HG03571 (cell line): ENCODE measurements at regions not wholly inside any gene's neighbourhood (a gene's known extent, or its start where the extent isn't known, plus 50 kb on each side); places are given as distances from the start of the nearest gene placed in this dataset.

Experiments
- ATAC-seq: cut with Tn5 transposase; IDR thresholded peaks from one replicate; pipeline ENCODE4 v1.9.1; 2021; ENCODE audit not compliant: unreplicated experiment

DNA sequence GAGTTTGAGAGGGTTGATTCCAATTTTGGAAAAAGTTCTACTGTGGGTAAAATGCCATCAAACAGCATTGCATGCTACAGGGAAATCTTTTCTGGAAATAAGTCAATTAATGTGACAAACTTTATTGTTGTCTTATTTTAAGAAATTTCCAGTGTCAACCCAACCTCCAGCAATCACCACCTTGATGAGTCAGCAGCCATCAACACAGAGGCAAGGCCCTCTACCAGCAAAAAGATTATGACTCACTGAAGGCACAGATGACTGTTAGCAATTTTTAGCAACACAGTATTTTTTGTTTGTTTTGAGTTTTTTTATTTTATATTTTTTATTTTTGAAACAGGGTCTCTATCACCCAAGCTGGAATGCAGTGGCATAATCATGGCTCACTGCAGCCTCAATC is 165.4 kb upstream of the C1QTNF7 start:
- ATAC-seq, result no peak

DNA sequence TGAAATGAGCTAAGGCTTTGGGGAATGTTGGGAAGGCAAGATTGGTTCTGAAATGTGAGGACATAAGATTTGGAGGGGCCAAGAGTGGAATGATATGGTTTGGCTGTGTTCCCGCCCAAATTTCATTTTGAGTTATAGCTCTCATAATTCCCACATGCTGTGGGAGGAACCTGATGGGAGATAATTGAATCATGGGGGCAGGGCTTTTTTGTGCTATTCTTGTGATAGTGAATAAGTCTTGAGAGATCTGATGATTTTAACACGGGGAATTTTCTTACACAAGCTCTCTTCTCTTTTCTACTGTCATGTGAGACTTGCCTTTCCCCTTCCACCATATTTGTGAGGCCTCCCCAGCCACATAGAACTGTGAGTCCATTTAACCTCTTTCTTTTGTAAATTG is 157.6 kb upstream of the C1QTNF7 start:
- no peak for ATAC-seq

DNA sequence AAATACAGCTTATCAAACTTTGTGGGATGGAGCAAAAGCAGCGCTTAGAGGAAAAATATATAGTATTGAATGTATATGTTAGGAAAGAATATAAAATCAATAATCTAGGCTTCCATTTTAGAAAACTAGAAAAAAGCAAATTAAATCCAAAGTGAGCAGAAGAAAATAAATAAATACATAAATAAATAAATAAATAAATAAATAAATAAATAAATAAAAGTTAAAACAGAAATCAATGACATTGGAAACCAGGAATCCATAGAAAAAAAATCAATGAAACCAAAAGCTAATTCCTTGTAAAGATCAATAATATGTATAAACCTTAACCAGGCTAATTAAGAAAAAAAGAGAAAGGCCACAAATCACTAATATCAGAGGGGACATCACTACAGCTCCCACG is 141.8 kb upstream of the C1QTNF7 start:
- no peak for ATAC-seq

DNA sequence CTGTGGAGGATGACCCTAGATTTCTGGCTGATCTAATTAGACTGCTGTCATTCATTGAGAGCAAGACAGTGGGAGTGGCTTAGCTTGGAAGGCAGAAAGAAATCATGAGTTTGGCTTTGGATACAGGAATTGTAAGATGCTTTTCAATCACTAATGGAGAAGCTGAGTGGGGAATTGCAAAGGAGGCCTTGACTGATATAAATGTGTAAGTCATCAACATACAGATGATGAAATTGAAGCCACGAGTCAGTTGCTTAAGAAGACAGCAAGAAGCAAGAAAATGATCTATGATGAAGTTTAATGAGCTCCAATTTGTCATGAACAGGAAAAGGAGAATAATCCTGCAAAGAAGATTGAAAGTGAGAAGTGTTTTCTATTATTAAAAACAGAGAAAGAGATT is 136.7 kb upstream of the C1QTNF7 start:
- ATAC-seq, result no peak

DNA sequence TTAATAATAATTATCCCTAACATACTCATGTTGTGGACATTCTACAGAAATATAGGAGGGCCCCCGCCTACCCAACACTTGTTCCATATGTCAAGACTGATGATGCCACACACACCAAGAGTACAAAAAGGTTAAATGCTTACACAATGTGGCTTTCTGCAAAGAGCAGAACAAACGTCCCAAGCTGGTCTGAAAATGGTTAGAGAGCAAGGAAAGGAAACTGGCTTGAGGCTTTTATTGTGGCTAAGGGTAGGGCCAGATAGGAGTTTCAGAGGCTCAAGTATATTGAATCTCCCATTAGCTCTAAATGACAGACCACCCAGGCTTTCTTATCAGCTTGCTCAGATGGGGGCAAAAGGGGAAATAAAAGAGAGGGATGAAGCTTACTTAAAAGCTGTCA is 134.1 kb upstream of the C1QTNF7 start:
- no peak for ATAC-seq

DNA sequence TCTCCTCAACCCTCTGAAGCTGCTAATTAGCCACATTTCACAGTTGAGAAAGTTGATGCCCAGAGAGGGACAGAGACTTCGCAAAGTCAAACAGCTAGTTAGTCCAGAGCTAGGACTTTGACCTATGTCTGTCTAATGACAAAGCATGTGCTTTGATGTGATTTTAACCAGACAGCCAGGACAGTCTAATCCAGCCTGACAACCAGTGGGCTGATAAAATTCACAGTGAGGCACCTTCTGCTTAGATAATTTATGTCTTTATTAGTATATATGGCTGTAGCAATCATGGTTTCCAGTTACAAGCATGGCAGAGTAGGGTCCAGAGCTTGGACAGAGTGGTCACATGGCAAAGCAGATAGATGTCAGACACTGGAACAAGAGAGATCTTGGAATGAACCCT is 133.6 kb upstream of the C1QTNF7 start:
- ATAC-seq, result no peak

DNA sequence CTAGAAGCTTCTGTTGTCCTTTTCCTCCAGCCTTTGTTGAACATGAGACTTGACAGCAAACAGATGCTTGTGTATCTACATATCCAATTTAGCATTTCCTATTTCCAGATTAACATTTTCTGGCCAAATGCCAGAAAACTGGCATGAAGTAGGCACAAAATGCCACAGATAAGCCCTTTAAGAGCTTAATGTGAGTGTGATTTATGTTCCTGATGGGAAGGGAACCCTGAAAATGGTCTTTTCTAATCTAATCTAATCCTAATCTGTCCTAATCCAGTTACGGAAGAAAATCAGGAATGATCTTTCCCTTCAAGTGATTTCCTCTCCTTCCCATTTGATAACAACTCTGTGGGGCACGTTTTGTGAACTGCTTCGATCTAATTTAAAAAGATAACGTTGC is 133.0 kb upstream of the C1QTNF7 start:
- no peak for ATAC-seq

DNA sequence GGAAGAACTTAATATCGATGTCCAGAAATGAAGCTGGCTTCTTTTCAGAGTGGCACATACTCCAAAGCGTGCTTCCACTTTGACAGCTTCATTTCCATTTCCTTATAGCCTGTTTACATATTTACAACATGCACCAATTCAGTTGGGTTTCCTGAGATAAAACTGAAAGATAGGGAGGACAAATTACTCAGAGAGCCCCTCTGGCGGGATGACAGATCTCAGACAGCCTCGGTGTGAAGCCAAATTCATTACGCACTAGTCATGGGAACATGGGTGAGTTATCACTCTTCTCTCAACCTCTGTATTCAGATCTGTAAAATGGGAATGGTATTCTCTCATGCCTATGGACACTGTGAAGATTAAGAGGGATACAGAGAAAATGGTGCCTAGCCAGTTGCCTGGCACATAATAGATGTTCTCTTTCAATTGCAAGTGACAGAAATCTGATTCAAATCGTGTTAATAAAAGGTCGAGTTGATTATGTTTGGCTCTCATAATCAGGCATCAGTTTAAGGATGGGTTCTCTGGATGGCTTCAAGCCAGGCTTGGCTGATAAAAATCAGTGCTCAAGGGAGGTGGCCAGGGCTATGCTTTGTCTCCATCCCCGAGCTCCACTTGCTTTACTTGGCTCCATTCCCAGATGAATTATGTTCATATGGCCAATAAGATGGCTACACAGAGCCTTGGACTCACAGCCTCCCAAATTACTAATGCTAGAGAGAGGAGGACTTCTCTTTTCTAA is 132.2 kb upstream of the C1QTNF7 start:
- no peak for ATAC-seq

DNA sequence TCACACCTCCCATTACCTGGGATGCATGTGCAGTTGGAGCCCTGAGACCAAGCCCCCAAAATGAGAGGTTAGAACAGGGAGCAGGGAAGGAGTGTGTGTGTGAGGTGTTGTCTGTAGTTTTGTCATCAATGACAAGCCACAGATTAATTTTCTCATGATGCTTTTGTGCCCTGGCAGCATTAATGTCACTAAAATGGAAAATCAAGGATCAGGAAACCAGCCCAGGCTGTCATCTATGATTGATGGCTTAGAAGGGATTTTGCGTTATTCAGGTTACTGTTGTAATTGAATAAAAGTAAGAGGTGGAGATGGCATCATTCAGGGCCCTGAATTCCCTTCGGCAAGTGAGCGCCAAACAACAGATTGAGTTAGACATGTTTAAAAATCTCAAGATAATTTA is 130.5 kb upstream of the C1QTNF7 start:
- ATAC-seq, result no peak

DNA sequence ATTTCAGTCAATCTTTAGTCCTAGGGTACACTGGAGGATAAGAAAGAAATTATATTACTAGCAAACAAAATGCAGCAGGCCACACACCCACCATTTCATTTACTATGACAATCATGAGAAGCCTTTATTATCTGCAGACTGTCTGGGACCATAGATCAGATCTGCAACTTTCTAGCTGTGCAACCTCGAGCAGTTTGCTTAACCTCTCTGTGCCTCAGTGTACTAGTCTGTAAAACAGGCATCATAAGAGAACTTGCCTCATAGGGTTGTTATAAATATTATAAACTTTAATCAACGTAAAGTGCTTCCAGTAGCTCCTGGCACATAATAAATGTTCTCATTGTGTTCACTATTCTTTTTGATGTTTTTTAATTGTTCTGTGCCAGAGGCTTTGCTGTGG is 128.2 kb upstream of the C1QTNF7 start:
- no peak for ATAC-seq

DNA sequence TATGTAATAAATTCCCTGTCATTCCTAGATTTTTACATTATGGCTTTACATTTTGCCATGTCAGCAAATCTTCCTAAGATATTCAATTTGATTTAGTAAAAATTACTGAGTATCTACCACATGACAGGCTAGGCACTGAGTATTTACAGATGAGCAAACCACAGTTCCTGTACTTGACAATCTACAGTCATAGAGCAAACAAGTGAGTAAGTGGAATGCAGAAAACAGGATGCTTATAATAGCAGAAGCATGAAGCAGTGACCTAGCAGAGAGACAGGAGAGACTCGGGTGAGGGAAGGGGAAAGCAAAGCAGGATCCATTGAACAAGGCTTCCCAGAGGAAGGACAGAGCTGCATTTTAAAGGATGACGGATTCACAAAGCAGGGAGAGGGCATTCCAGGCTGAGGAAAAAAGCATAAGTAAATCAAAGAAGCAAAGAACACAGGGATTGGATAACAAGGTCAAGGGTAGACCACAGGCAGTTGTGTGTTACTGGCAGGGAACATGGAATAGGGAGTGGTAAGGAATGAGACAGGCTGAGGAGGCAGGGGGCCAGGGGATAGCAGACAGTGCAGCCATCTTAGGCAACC is 124.7 kb upstream of the C1QTNF7 start:
- no peak for ATAC-seq

DNA sequence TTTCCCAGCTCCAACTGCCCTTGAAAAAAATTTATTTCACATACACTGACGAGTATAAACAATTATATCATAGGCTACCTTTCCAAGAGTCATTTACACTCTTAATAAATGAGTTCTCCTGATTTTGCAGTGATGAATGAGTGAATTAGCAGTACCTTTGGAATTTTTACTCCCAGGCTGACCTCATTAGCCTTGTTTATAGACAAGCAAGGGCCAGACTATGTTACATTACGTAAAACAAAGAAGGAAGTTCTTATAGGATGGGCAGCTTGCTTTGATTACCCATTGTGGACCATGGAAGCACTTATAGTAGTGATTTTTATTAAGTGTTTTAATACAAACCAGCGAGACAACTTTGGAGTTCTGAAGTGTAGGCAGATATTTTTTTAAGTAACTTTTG is 112.9 kb upstream of the C1QTNF7 start:
- ATAC-seq, result no peak

DNA sequence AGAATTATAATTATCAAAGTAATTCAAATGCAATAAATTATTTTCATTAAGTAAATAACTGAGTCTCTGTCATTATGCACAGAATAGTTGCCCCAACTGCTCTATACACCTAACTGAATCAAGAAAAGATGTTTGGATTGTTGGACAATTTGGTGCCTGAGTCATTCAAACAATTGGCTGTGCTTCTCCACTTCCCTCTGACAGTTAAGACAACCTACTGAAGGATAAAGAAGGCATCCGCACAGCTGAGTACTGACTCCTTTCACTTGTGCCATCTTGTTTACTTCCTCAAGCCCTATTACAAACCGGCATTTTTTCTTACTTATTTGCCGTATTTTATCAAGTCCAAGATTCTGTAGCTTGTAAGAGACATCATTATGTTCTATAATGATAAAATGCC is 110.6 kb upstream of the C1QTNF7 start:
- no peak for ATAC-seq

DNA sequence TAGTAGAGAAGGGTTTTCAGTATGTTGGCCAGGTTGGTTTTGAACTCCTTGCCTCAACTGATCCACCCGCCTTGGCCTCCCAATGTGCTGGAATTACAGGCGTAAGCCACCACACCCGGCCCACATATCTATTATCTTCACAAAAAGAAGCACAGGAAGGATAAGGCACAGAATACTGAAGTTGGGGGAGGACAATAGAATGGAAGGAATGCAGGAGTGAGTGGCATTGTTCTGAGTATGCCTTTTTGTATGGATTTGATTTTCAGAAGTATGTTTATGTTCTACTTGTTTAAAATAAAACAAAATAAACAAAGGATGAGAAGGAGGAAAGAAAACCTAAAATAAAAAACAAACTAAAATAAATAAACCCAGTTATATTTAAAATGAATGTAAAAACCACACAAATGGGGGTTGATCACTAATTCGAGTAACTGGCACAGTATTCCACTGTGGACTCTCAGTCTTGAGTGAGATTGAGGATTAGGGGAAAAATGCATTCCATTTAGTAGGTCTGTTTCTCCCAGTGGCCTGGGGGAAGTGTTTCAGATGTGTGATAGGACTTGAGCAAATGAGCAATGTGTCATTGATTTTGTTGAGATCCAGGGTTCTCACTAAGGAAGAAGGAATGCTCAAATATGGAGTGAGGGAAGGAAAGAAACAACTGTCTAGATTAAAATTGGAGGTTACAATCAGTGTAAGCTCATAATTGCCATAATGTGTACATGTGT is 109.0 kb upstream of the C1QTNF7 start:
- no peak for ATAC-seq

DNA sequence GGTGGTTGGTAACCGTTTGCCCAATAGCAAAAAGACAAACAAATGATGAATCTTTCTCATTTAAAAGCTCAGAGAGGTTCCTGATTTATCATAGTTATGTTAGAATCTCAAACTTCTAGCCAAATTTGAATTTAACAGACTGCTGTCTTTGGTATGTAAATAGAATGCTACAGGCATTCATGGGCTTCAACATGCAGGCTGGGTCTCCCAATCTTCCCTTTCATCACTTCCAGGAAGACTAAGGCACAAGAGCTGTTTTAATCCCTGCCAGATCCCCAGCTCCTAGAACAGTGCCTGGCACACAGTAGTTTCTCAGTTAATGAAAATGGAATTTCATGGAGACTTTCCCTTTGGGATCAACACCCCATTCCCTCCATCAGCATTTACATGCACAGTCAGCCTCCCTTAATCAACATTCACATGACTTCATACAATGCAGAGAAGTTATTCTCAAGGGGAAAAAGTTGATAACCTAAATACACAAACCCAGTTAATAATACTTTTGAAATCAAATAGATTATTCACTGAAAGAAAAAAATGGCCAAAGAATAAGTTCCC is 107.6 kb upstream of the C1QTNF7 start:
- ATAC-seq, result no peak

DNA sequence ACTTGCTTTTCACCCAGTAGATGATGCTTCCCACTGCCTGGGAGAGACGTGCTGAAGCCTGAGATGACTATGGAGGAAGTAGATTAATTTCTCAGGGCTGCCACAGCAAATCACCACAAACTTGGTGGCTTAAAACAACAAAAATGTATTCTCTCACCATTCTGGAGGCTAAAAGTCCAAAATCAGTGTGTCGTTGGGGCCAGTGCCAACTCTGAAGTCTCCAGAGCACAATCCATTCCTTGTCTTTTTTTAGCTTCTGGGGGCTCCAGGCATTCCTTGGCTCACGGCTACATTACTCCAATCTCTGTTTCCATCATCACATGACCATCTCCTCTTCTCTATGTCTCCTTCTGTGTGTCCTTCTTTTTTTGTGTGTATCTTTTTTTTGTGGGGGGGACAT is 105.8 kb upstream of the C1QTNF7 start:
- no peak for ATAC-seq

DNA sequence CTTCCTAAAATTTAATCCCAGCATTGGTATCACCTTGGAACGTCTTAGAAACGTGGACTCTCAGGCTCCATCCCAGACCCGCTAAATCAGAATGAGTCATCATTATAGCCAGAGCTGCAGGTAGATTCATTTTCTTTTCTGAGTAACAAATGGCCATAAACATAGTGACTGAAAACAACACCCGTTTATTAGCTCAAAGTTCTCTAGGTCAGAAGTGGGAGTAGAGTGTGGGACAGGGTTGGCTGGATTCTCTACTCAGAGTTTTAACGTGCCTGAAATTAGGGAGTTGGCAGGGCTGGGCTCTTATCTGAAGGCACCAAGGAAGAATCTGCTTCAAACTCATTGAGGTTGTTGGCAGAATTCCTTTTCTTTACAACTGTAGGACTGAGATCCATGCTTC is 101.8 kb upstream of the C1QTNF7 start:
- no peak for ATAC-seq

DNA sequence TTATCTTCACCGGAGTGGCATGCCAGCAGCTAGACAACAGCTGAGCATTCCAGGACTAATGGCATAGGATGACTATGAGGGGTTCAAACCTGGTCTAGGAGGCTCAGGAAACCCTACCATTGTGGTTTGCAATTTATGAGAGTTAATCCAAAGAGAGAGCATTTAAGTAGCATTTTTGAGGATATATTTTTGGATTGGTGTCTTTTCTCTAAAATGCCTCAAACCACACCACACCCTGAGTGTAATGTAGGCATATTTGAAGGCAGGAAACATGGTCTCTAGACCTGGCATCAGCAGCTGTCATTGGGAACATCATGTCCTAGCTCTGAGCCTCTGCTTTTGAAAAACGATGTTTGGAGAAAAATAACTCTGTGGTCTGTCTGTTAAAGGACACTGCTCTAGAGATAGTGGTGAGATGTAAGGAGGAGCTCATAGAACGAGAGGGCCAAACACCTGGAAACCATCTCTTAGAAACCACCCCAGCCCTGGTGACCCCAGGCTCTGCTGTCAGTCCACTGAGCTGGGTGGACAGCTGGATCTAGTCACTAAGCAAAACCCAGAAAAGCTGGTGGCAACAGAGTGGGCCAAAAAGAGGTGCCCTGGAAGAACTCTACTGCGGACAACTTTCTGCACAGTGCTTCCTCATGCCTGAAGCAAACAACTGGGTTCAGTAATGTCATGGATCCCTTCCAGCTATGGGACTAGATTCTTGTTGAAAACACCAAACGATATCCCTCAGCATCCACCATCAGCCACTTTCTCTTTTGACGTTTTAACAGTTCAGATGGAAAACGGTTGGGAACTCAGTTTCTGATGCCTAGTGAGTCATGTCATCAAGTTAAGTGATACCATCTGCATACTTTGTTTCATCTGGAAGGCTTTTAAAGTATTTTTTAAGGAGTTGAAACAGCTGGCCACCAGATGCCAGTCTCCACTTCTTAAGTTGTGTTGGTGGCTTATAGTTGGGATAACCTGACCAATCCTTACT is 100.2 kb upstream of the C1QTNF7 start:
- no peak for ATAC-seq

DNA sequence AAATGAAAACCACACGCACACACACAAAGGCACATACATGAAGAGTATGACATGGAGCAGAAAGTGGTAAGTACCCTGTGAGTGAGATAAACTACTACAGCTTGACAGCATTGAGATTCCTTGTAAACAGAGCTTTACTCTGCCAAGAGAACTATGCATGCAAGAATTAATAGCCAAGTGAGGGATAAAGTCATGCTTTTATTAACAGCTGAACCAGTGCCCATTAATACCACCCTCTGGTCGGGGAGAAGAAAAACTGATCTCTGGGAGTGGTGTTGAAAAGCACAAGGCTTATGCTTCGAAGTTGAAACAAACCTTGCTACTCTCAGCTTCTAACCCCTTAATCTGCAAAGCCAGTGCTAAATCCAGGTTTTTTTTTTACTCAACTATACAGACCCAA is 95.9 kb upstream of the C1QTNF7 start:
- ATAC-seq, result no peak

DNA sequence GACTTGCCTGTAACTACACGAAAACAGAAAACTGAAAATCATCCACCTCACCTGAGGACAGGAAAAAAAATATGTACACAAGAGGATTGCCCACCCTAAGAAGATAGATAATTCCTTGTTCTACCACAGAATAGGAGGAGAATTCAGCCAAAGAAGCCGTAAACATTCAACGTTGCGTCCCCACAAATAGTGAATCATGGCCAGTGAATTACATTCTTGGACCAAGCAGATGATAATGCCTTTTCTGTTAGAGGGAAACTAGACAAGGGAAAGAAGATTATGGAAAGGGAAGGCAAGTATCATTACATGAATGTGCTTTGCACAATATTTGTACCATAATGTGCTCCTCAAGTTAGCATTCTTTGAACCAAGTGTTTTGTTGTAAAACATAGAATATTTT is 95.5 kb upstream of the C1QTNF7 start:
- ATAC-seq, result no peak
